Neural cell (in vitro differentiated cells): ENCODE measurements at regions not wholly inside any gene's neighbourhood (a gene's known extent, or its start where the extent isn't known, plus 50 kb on each side); places are given as distances from the start of the nearest gene placed in this dataset.
A peak's percentile ranks its signal among the peaks of the same experiment; 100 is the strongest.

Source experiments
- H2AFZ ChIP-seq: fragments of 200-600, 300-800 bp; sonication (generic), shearing (Covaris generic); 2 replicates; pipeline ENCODE4 v1.6.0; 2014; ENCODE audit warnings: low read depth, mild to moderate bottlenecking, antibody characterized with exemption, low read length, moderate library complexity
- H3F3A ChIP-seq: fragments of 200-600 bp; shearing (Covaris generic); 2 replicates; pipeline ENCODE4 v1.6.1; 2016; ENCODE audit warnings: mild to moderate bottlenecking, moderate library complexity, mixed read lengths, antibody characterized with exemption, low read length; ENCODE audit not compliant: insufficient read depth, poor library complexity, severe bottlenecking
- H3K27ac ChIP-seq: fragments of 200-600, 300-800 bp; sonication (generic), shearing (Covaris generic); 2 replicates; pipeline ENCODE4 v1.5.1; 2014; ENCODE audit warnings: mild to moderate bottlenecking, low read length, moderate library complexity
- H3K27me3 ChIP-seq: fragments of 300-800, 200-600 bp; sonication (generic), shearing (Covaris generic); 2 replicates; pipeline ENCODE4 v1.6.0; 2014; ENCODE audit warnings: mild to moderate bottlenecking, low read depth, low read length, moderate library complexity; ENCODE audit not compliant: insufficient read depth
- H3K36me3 ChIP-seq: fragments of 300-800, 200-600 bp; sonication (generic), shearing (Covaris generic); 2 replicates; pipeline ENCODE4 v1.5.1; 2014; ENCODE audit warnings: mild to moderate bottlenecking, antibody characterized with exemption, low read length, moderate library complexity; ENCODE audit not compliant: insufficient read depth
- H3K4me2 ChIP-seq: fragments of 300-800, 200-600 bp; sonication (generic), shearing (Covaris generic); 2 replicates; pipeline ENCODE4 v1.6.0; 2014; ENCODE audit warnings: mild to moderate bottlenecking, low read length
- H3K4me3 ChIP-seq: fragments of 300-800, 200-600 bp; sonication (generic), shearing (Covaris generic); 2 replicates; pipeline ENCODE4 v1.5.1; 2014; ENCODE audit warnings: mild to moderate bottlenecking, low read length, moderate library complexity
- H3K79me2 ChIP-seq: fragments of 200-600 bp; shearing (Covaris generic); replicated peaks from 2 replicates; pipeline ENCODE4 v1.6.0; 2014; ENCODE audit warnings: mild to moderate bottlenecking, low read length, moderate library complexity; ENCODE audit not compliant: insufficient read depth
- H3K9ac ChIP-seq: fragments of 300-800, 200-600 bp; sonication (generic), shearing (Covaris generic); 2 replicates; pipeline ENCODE4 v1.6.1; 2016; ENCODE audit warnings: mild to moderate bottlenecking, low read length, mixed read lengths
- H3K9me2 ChIP-seq: fragments of 200-600 bp; shearing (Covaris generic); 2 replicates; pipeline ENCODE4 v1.6.1; 2016; ENCODE audit warnings: mild to moderate bottlenecking, low read length, mixed read lengths; ENCODE audit not compliant: insufficient read depth
- H3K9me3 ChIP-seq: fragments of 200-600, 300-800 bp; sonication (generic), shearing (Covaris generic); 2 replicates; pipeline ENCODE4 v1.6.1; 2016; ENCODE audit warnings: mild to moderate bottlenecking, mixed run types, low read length, moderate library complexity, mixed read lengths
- H4K20me1 ChIP-seq: fragments of 200-600 bp; shearing (Covaris generic); 2 replicates; pipeline ENCODE4 v1.6.1; 2016; ENCODE audit warnings: mild to moderate bottlenecking, mixed run types; ENCODE audit not compliant: insufficient read depth
- CTCF ChIP-seq: fragments of 450-650 bp; IDR thresholded peaks from 2 replicates; pipeline ENCODE4 v1.5.1; 2014; ENCODE audit warnings: antibody characterized with exemption, mild to moderate bottlenecking, moderate library complexity; ENCODE audit not compliant: poor library complexity, severe bottlenecking
- EP300 ChIP-seq: fragments of 450-650 bp; conservative IDR thresholded peaks from 2 replicates; pipeline ENCODE4 v1.6.1; 2014; ENCODE audit warnings: antibody characterized with exemption, mild to moderate bottlenecking, moderate library complexity; ENCODE audit not compliant: poor library complexity, severe bottlenecking
- EZH2 ChIP-seq: fragments of 200-600, 300-800 bp; shearing (Covaris generic), sonication (generic); IDR thresholded peaks from 2 replicates; pipeline ENCODE4 v1.6.1; 2014; ENCODE audit warnings: antibody characterized with exemption, low read length, borderline replicate concordance, mild to moderate bottlenecking; ENCODE audit not compliant: insufficient read depth, poor library complexity, severe bottlenecking
- MXI1 ChIP-seq: fragments of 450-650 bp; conservative IDR thresholded peaks from 2 replicates; pipeline ENCODE4 v1.6.1; 2014; ENCODE audit warnings: antibody characterized with exemption, mild to moderate bottlenecking; ENCODE audit not compliant: poor library complexity, severe bottlenecking
- POLR2AphosphoS5 ChIP-seq: IDR thresholded peaks from 2 replicates; pipeline ENCODE4 v1.6.1; 2012
- RAD21 ChIP-seq: fragments of 450-650 bp; conservative IDR thresholded peaks from 2 replicates; pipeline ENCODE4 v1.6.1; 2014; ENCODE audit warnings: antibody characterized with exemption, mild to moderate bottlenecking, moderate library complexity
- REST ChIP-seq: IDR thresholded peaks from 2 replicates; pipeline ENCODE4 v1.6.1; 2012; ENCODE audit warnings: borderline replicate concordance
- SMC3 ChIP-seq: fragments of 450-650 bp; conservative IDR thresholded peaks from 2 replicates; pipeline ENCODE4 v1.6.1; 2014; ENCODE audit warnings: antibody characterized with exemption, mild to moderate bottlenecking, moderate library complexity; ENCODE audit not compliant: poor library complexity
- TAF1 ChIP-seq: IDR thresholded peaks from 2 replicates; pipeline ENCODE4 v1.6.1; 2012; ENCODE audit warnings: low read depth

- H3K9me3 ChIP-seq = no peaks in the 10 kb centered on the region
Observed at GRCh38 chr6:114764866-114765265, 422.0 kb upstream of the HS3ST5 start.

GRCh38 chr6:114762145-114762544 lies 419.3 kb upstream of the HS3ST5 start:
- Histone ChIP-seq H2AFZ (no peak overlapping the region), H3K9me3 (no peaks in the 10 kb centered on the region), H4K20me1 (no peaks in the 10 kb centered on the region), H3K4me3 (no peak overlapping the region), H3F3A (no peaks in the 10 kb centered on the region), H3K27ac (no peak overlapping the region), H3K27me3 (no peaks in the 10 kb centered on the region), H3K79me2 (no peaks in the 10 kb centered on the region), H3K36me3 (no peaks in the 10 kb centered on the region), H3K9me2 (no peaks in the 10 kb centered on the region), H3K9ac (no peak overlapping the region), H3K4me2 (no peak overlapping the region)
- TF ChIP-seq CTCF (no peak), EZH2 (no peak), REST (peak; percentile 89), MXI1 (no peak), TAF1 (no peak), POLR2AphosphoS5 (peak; percentile 83), RAD21 (no peak)

More at GRCh38 chr6:114764866-114765265, 422.0 kb upstream of the HS3ST5 start:
- Histone ChIP-seq H3K4me2 (no peak overlapping the region), H2AFZ (no peak overlapping the region), H3K27me3 (no peaks in the 10 kb centered on the region), H3K27ac (no peak overlapping the region), H3K9me2 (no peaks in the 10 kb centered on the region), H3K36me3 (no peaks in the 10 kb centered on the region), H4K20me1 (no peaks in the 10 kb centered on the region), H3K9ac (no peak overlapping the region), H3K4me3 (no peak overlapping the region), H3K79me2 (no peaks in the 10 kb centered on the region), H3F3A (no peaks in the 10 kb centered on the region)
- no peak for TF ChIP-seq TAF1
- TF ChIP-seq POLR2AphosphoS5 = no peak
- no peak for TF ChIP-seq CTCF
- no peak for TF ChIP-seq SMC3
- no peak for TF ChIP-seq REST
- TF ChIP-seq RAD21 = no peak
- no peak for TF ChIP-seq EZH2
- TF ChIP-seq EP300 = no peak
- TF ChIP-seq MXI1 = no peak
